Neural progenitor cell (in vitro differentiated cells): ENCODE measurements at regions not wholly inside any gene's neighbourhood (a gene's known extent, or its start where the extent isn't known, plus 50 kb on each side); places are given as distances from the start of the nearest gene placed in this dataset.

Experiments
- DNase-seq: peaks from one replicate; pipeline ENCODE4 v3.0.0-alpha.2; 2016; ENCODE audit warnings: low spot score
- H2AFZ ChIP-seq: fragments of 200-600 bp; sonication (generic); replicated peaks from 2 replicates; pipeline ENCODE4 v1.6.1; 2016; ENCODE audit warnings: antibody characterized with exemption
- H3F3A ChIP-seq: fragments of 200-600 bp; sonication (generic); 2 replicates; pipeline ENCODE4 v1.6.1; 2016; ENCODE audit warnings: antibody characterized with exemption, low read depth
- H3K27ac ChIP-seq: fragments of 200-600 bp; sonication (generic); 2 replicates; pipeline ENCODE4 v1.5.1; 2016; ENCODE audit warnings: mild to moderate bottlenecking
- H3K27me3 ChIP-seq: fragments of 200-600 bp; sonication (generic); 2 replicates; pipeline ENCODE4 v1.6.1; 2016; ENCODE audit warnings: mild to moderate bottlenecking, moderate library complexity
- H3K36me3 ChIP-seq: fragments of 200-600 bp; sonication (generic); 2 replicates; pipeline ENCODE4 v1.5.1; 2016
- H3K4me1 ChIP-seq: fragments of 200-600 bp; sonication (generic); 2 replicates; pipeline ENCODE4 v1.6.1; 2016; ENCODE audit warnings: mixed run types
- H3K4me2 ChIP-seq: fragments of 200-600 bp; sonication (generic); 2 replicates; pipeline ENCODE4 v1.6.1; 2016
- H3K4me3 ChIP-seq: fragments of 200-600 bp; sonication (generic); 2 replicates; pipeline ENCODE4 v1.5.1; 2016
- H3K79me2 ChIP-seq: fragments of 200-600 bp; sonication (generic); 2 replicates; pipeline ENCODE4 v1.6.1; 2016; ENCODE audit warnings: low read depth
- H3K9ac ChIP-seq: fragments of 200-600 bp; sonication (generic); 2 replicates; pipeline ENCODE4 v1.6.1; 2016
- H3K9me3 ChIP-seq: fragments of 200-600 bp; sonication (generic); 2 replicates; pipeline ENCODE4 v1.5.1; 2016; ENCODE audit warnings: low read depth
- H4K20me1 ChIP-seq: fragments of 200-600 bp; sonication (generic); 2 replicates; pipeline ENCODE4 v1.6.1; 2016; ENCODE audit warnings: low read depth
- H3K27ac Mint-ChIP-seq: 3 replicates; pipeline ENCODE4 v1.8.0; 2021; ENCODE audit warnings: mixed read lengths
- H3K27me3 Mint-ChIP-seq: 2 replicates; pipeline ENCODE4 v1.8.0; 2022; ENCODE audit warnings: low read depth, mild to moderate bottlenecking, inconsistent platforms, moderate library complexity, mixed read lengths; ENCODE audit not compliant: insufficient read depth
- H3K36me3 Mint-ChIP-seq: 3 replicates; pipeline ENCODE4 v1.8.0; 2021; ENCODE audit warnings: mixed read lengths
- H3K4me1 Mint-ChIP-seq: 3 replicates; pipeline ENCODE4 v1.8.0; 2021; ENCODE audit warnings: mixed read lengths
- H3K4me3 Mint-ChIP-seq: 3 replicates; pipeline ENCODE4 v1.8.0; 2021; ENCODE audit warnings: mild to moderate bottlenecking, moderate library complexity, mixed read lengths
- H3K9me3 Mint-ChIP-seq: 3 replicates; pipeline ENCODE4 v1.8.0; 2020; ENCODE audit warnings: mixed read lengths
- CTCF ChIP-seq: fragments of 200-600 bp; sonication (generic); IDR thresholded peaks from 2 replicates; pipeline ENCODE4 v1.5.1; 2017; ENCODE audit warnings: antibody characterized with exemption, mild to moderate bottlenecking
- EZH2 ChIP-seq: fragments of 200-600 bp; sonication (generic); IDR thresholded peaks from 2 replicates; pipeline ENCODE4 v1.6.1; 2017; ENCODE audit warnings: antibody characterized with exemption, mild to moderate bottlenecking, moderate library complexity
- EZH2phosphoT487 ChIP-seq: fragments of 200-600 bp; sonication (generic); IDR thresholded peaks from 2 replicates; pipeline ENCODE4 v1.6.1; 2017; ENCODE audit warnings: antibody characterized with exemption

DNA sequence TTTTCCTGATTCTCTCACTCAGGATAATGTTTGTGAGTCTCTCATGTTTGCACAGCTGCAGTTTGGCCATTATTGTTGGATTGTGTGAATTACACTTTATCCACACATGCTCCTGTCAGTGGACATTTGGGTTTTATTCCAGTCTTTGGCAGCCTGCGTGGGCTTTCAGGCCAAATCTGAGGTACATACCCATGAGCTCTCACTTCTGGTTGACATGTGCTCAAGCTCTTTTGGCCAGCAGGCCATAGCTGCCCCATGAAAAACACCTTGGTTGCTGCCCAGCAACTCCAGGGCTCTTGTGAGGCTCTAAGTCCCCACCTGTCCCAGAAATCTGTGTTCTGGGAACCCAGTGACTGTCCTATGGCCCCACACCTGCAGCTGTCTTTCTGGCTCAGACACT, 124.5 kb upstream of the GALNT2 start:
- Mint-ChIP-seq H3K27me3 (peaks cover 2% of the 10 kb centered on the region), H3K9me3 (peaks cover 3% of the 10 kb centered on the region), H3K36me3 (no peaks in the 10 kb centered on the region), H3K4me1 (peaks cover 7% of the 10 kb centered on the region), H3K27ac (no peak overlapping the region), H3K4me3 (no peak overlapping the region)
- Histone ChIP-seq H3K79me2 (no peaks in the 10 kb centered on the region), H3F3A (no peaks in the 10 kb centered on the region), H3K36me3 (no peaks in the 10 kb centered on the region), H3K4me3 (no peak overlapping the region), H3K4me2 (no peak overlapping the region), H3K4me1 (no peaks in the 10 kb centered on the region), H3K27ac (no peak overlapping the region), H3K9me3 (no peaks in the 10 kb centered on the region), H3K9ac (no peak overlapping the region), H4K20me1 (no peaks in the 10 kb centered on the region), H2AFZ (no peak overlapping the region), H3K27me3 (no peaks in the 10 kb centered on the region)
- no peak for DNase-seq
- no peak for TF ChIP-seq CTCF

GRCh38 chr1:229943148-229943714, 123.8 kb upstream of the GALNT2 start:
- H3K36me3 ChIP-seq: no peaks in the 10 kb centered on the region
- H3F3A ChIP-seq: no peaks in the 10 kb centered on the region
- no peak overlapping the region for H2AFZ ChIP-seq
- no peak overlapping the region for H3K27ac Mint-ChIP-seq
- H3K4me2 ChIP-seq: no peak overlapping the region
- no peaks in the 10 kb centered on the region for H3K4me1 ChIP-seq
- H3K4me1 Mint-ChIP-seq: peaks cover 7% of the 10 kb centered on the region
- H3K27me3 Mint-ChIP-seq: peaks cover 2% of the 10 kb centered on the region
- no peaks in the 10 kb centered on the region for H3K36me3 Mint-ChIP-seq
- no peak overlapping the region for H3K9ac ChIP-seq
- no peaks in the 10 kb centered on the region for H3K27me3 ChIP-seq
- no peak for DNase-seq
- H4K20me1 ChIP-seq: no peaks in the 10 kb centered on the region
- TF ChIP-seq EZH2 (no peak), EZH2phosphoT487 (no peak), CTCF (no peak)
- H3K9me3 ChIP-seq: no peaks in the 10 kb centered on the region
- peaks cover 3% of the 10 kb centered on the region for H3K9me3 Mint-ChIP-seq
- no peak overlapping the region for H3K27ac ChIP-seq
- no peaks in the 10 kb centered on the region for H3K79me2 ChIP-seq
- H3K4me3 Mint-ChIP-seq: no peak overlapping the region
- H3K4me3 ChIP-seq: no peak overlapping the region

DNA sequence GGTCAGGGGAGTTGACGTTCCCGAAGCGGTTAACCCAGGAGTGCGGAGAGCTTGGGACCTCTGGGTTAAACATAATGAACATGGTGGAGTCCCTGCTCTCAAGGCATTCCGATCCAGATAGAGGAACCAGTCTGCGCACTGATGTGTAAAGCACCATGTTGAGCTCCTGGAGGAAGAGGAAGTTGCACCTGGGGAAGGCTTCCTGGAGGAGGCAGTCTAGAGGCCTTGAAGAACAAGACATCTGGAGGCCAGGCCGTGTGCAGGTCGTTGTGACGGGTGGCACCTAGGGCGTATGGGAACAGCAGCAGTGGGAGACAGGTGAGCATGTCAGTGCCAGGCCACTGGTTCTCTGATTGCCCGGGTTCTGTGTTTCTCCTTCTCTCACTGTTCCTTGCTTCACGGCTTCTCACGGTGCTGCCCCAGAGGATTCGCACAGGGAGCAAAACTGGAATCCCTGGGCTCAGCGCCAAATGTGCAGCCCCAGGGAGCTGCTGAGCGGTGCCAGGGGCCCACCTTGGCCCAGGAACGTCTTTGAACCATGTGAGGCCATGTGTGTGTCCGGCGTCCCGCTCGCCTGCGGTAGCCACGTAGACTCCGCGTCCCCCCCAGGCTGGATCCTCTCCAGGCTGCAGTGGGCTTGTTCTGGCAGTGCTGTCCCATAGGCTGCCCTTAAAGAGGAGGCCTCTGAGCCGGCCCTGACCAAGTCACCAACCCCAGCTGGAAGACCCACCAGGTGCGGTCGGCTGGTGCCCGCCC, 122.9 kb upstream of the GALNT2 start:
- TF ChIP-seq CTCF (no peak), EZH2phosphoT487 (no peak), EZH2 (no peak)
- Histone ChIP-seq H3K27ac (no peak overlapping the region), H3K9me3 (no peaks in the 10 kb centered on the region), H2AFZ (no peak overlapping the region), H3K36me3 (no peaks in the 10 kb centered on the region), H3K4me1 (no peaks in the 10 kb centered on the region), H3K79me2 (no peaks in the 10 kb centered on the region), H3K9ac (no peak overlapping the region), H3F3A (no peaks in the 10 kb centered on the region), H3K27me3 (no peaks in the 10 kb centered on the region), H3K4me3 (no peak overlapping the region), H3K4me2 (no peak overlapping the region), H4K20me1 (no peaks in the 10 kb centered on the region)
- no peak overlapping the region for H3K4me3 Mint-ChIP-seq
- peaks cover 7% of the 10 kb centered on the region for H3K4me1 Mint-ChIP-seq
- DNase-seq: no peak
- peaks cover 2% of the 10 kb centered on the region for H3K27me3 Mint-ChIP-seq
- no peak overlapping the region for H3K27ac Mint-ChIP-seq
- H3K9me3 Mint-ChIP-seq: peaks cover 3% of the 10 kb centered on the region
- no peaks in the 10 kb centered on the region for H3K36me3 Mint-ChIP-seq
